PC-9 (cell line): ENCODE measurements at regions not wholly inside any gene's neighbourhood (a gene's known extent, or its start where the extent isn't known, plus 50 kb on each side); places are given as distances from the start of the nearest gene placed in this dataset.

Experiments used
- BruUV-seq: library from RNA; stranded (reverse); fragments of 400-500 nt; replicated peaks from 2 replicates; lab custom pipeline; 2021; lab: Mats Ljungman, UMichigan
- CTCF ChIA-PET: fragments of 300-600 bp; sonication (Branson Sonifier 250); formaldehyde crosslinking; loops from one replicate; lab custom pipeline; 2022; ENCODE audit warnings: antibody characterized with exemption; lab: Charles Lee
- POLR2A ChIA-PET: fragments of 300-600 bp; sonication (Branson Sonifier 250); formaldehyde crosslinking; loops from one replicate; lab custom pipeline; 2022; ENCODE audit warnings: antibody characterized with exemption; ENCODE audit not compliant: unreplicated experiment; lab: Charles Lee
- DNase-seq, 2 experiments: peaks; one replicate each; pipeline versions ENCODE4 v3.0.0 to v3.0.0-alpha.2; 2015 to 2022; ENCODE audit warnings: mixed read lengths in 1 of 2
- H2AFZ ChIP-seq: fragments of 200-600 bp; sonication (generic); 2 replicates; pipeline ENCODE4 v1.8.1; 2017; ENCODE audit warnings: antibody characterized with exemption
- H3F3A ChIP-seq: fragments of 200-600 bp; sonication (generic); 2 replicates; pipeline ENCODE4 v1.8.1; 2017; ENCODE audit warnings: antibody characterized with exemption, mild to moderate bottlenecking, low read depth; ENCODE audit not compliant: insufficient read depth
- H3K27ac ChIP-seq: fragments of 200-600 bp; sonication (generic); 2 replicates; pipeline ENCODE4 v1.6.1; 2016; ENCODE audit warnings: mixed run types
- H3K27me3 ChIP-seq: fragments of 200-600 bp; sonication (generic); 2 replicates; pipeline ENCODE4 v1.6.1; 2016; ENCODE audit warnings: low read depth, mixed run types; ENCODE audit not compliant: insufficient read depth
- H3K36me3 ChIP-seq: fragments of 200-600 bp; sonication (generic); 2 replicates; pipeline ENCODE4 v1.6.1; 2016; ENCODE audit warnings: low read depth, mixed run types
- H3K4me1 ChIP-seq: fragments of 200-600 bp; sonication (generic); replicated peaks from 2 replicates; pipeline ENCODE4 v1.6.1; 2016; ENCODE audit warnings: mixed run types; ENCODE audit not compliant: insufficient read depth
- H3K4me2 ChIP-seq: fragments of 200-600 bp; sonication (generic); 2 replicates; pipeline ENCODE4 v1.6.1; 2017; ENCODE audit warnings: mixed run types
- H3K4me3 ChIP-seq: fragments of 200-600 bp; sonication (generic); 2 replicates; pipeline ENCODE4 v1.6.1; 2016; ENCODE audit warnings: mixed run types
- H3K79me2 ChIP-seq: fragments of 200-600 bp; sonication (generic); 2 replicates; pipeline ENCODE4 v1.6.1; 2017; ENCODE audit warnings: low read depth, mixed run types
- H3K9me2 ChIP-seq: fragments of 200-600 bp; sonication (generic); 2 replicates; pipeline ENCODE4 v1.8.1; 2017; ENCODE audit warnings: mild to moderate bottlenecking; ENCODE audit not compliant: insufficient read depth
- H3K9me3 ChIP-seq: fragments of 200-600 bp; sonication (generic); 2 replicates; pipeline ENCODE4 v1.8.1; 2016; ENCODE audit warnings: low read depth; ENCODE audit not compliant: insufficient read depth
- H4K20me1 ChIP-seq: fragments of 200-600 bp; sonication (generic); 2 replicates; pipeline ENCODE4 v1.8.1; 2017; ENCODE audit not compliant: insufficient read depth
- EZH2 ChIP-seq: fragments of 200-600 bp; sonication (generic); IDR thresholded peaks from 2 replicates; pipeline ENCODE4 v1.8.0; 2017; ENCODE audit warnings: antibody characterized with exemption, low read depth
- intact Hi-C: fragments of 100-400 bp; cut with micrococcal nuclease; formaldehyde crosslinking; loops from one replicate; pipeline ENCODE4 v1.10.0; 2022; ENCODE audit not compliant: unreplicated experiment
- TF ChIP-seq, protein P1 (sequence below): fragments of 200-600 bp; sonication (generic); conservative IDR thresholded peaks from 2 replicates; pipeline ENCODE4 v1.6.1; 2017; ENCODE audit warnings: mixed run types, antibody characterized with exemption, mild to moderate bottlenecking, moderate library complexity

- Histone ChIP-seq H4K20me1 (no peaks in the 10 kb centered on the region), H3K4me2 (no peak overlapping the region), H3K79me2 (no peaks in the 10 kb centered on the region), H3F3A (no peaks in the 10 kb centered on the region), H2AFZ (no peak overlapping the region), H3K4me1 (no peaks in the 10 kb centered on the region), H3K4me3 (no peak overlapping the region), H3K27me3 (no peaks in the 10 kb centered on the region), H3K27ac (no peak overlapping the region), H3K9me2 (no peaks in the 10 kb centered on the region), H3K36me3 (no peaks in the 10 kb centered on the region), H3K9me3 (no peaks in the 10 kb centered on the region)
- no TSS peak for BruUV-seq
- intact Hi-C loops = no loop called here
- no peak for TF ChIP-seq EZH2
- TF ChIP-seq, protein P1, sequence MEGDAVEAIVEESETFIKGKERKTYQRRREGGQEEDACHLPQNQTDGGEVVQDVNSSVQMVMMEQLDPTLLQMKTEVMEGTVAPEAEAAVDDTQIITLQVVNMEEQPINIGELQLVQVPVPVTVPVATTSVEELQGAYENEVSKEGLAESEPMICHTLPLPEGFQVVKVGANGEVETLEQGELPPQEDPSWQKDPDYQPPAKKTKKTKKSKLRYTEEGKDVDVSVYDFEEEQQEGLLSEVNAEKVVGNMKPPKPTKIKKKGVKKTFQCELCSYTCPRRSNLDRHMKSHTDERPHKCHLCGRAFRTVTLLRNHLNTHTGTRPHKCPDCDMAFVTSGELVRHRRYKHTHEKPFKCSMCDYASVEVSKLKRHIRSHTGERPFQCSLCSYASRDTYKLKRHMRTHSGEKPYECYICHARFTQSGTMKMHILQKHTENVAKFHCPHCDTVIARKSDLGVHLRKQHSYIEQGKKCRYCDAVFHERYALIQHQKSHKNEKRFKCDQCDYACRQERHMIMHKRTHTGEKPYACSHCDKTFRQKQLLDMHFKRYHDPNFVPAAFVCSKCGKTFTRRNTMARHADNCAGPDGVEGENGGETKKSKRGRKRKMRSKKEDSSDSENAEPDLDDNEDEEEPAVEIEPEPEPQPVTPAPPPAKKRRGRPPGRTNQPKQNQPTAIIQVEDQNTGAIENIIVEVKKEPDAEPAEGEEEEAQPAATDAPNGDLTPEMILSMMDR = no peak
- no peak for DNase-seq
- ChIA-PET POLR2A (no interaction called here), CTCF (no interaction called here)
Measured at GRCh38 chr16:13621639-13622038, 298.3 kb upstream of the ERCC4 start.

DNA sequence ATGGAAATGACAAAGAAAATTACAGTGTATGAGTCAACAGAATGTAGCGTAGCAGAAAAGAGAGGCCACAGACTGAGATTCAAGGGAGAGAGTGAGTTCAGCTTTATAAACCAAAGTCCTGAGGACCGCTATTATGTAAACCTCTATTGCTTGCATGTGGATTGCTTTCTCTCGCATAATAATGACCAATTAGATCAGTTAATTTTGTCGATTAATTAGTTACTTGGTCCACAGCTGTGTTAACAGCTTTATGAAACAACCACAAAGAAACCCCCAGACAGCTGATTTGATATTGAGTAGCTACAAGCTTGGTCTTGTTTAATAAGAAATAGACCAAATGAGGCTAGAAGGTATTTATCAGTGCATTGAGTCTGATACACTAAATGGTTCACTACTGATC is 291.8 kb upstream of the ERCC4 start:
- CTCF ChIA-PET = no interaction called here
- Histone ChIP-seq H3K27ac (no peak overlapping the region), H2AFZ (no peak overlapping the region), H3K4me2 (no peak overlapping the region), H3K4me1 (no peaks in the 10 kb centered on the region), H3K9me2 (no peaks in the 10 kb centered on the region), H4K20me1 (no peaks in the 10 kb centered on the region), H3F3A (no peaks in the 10 kb centered on the region), H3K79me2 (no peaks in the 10 kb centered on the region), H3K4me3 (no peak overlapping the region), H3K9me3 (no peaks in the 10 kb centered on the region), H3K36me3 (no peaks in the 10 kb centered on the region), H3K27me3 (no peaks in the 10 kb centered on the region)
- POLR2A ChIA-PET = no interaction called here
- DNase-seq = no peak
- intact Hi-C loops = no loop called here
- TF ChIP-seq EZH2 = no peak
- TF ChIP-seq, protein P1 = no peak
- no TSS peak for BruUV-seq

DNA sequence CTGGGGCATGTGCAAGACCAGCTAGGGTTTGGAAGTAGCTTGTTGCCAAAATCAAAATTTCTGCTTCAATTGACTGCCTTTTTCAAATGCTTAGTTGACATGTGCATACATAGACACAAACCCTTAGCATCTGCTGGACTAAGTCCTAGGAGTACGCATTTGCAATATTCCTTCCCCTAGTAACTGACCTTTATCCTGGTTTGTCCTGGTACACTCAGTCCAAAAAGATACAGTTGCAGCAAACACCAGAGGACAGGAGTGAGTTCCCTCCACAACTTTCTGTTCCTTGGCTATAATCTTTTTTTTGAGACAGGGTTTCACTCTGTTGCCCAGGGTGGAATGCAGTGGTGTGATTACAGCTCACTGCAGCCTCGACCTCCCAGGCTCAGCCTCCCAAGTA is 290.2 kb upstream of the ERCC4 start:
- BruUV-seq = no TSS peak
- intact Hi-C loops = no loop called here
- no peak for DNase-seq
- H3K27ac ChIP-seq = no peak overlapping the region
- ChIA-PET CTCF (no interaction called here), POLR2A (no interaction called here)
- no peak overlapping the region for H3K4me2 ChIP-seq
- H3K79me2 ChIP-seq = no peaks in the 10 kb centered on the region
- no peaks in the 10 kb centered on the region for H3K27me3 ChIP-seq
- H3K4me1 ChIP-seq = no peaks in the 10 kb centered on the region
- no peak for TF ChIP-seq EZH2
- TF ChIP-seq, protein P1 = no peak
- H2AFZ ChIP-seq = no peak overlapping the region
- H3K9me3 ChIP-seq = no peaks in the 10 kb centered on the region
- no peak overlapping the region for H3K4me3 ChIP-seq
- H4K20me1 ChIP-seq = no peaks in the 10 kb centered on the region
- H3K36me3 ChIP-seq = no peaks in the 10 kb centered on the region
- no peaks in the 10 kb centered on the region for H3K9me2 ChIP-seq
- H3F3A ChIP-seq = no peaks in the 10 kb centered on the region
